Activated naive CD8-positive, alpha-beta T cell (primary cell): ENCODE measurements at regions not wholly inside any gene's neighbourhood (a gene's known extent, or its start where the extent isn't known, plus 50 kb on each side); places are given as distances from the start of the nearest gene placed in this dataset.

Experiments used
- H3K27ac Mint-ChIP-seq: one replicate; pipeline ENCODE4 v1.8.0; 2021; ENCODE audit warnings: mixed read lengths
- H3K27me3 Mint-ChIP-seq: one replicate; pipeline ENCODE4 v1.8.0; 2021; ENCODE audit warnings: mixed read lengths
- H3K36me3 Mint-ChIP-seq: one replicate; pipeline ENCODE4 v1.8.0; 2021; ENCODE audit warnings: mixed read lengths
- H3K4me1 Mint-ChIP-seq: one replicate; pipeline ENCODE4 v1.8.0; 2021; ENCODE audit warnings: low read depth, mixed read lengths
- H3K4me3 Mint-ChIP-seq: one replicate; pipeline ENCODE4 v1.8.0; 2021; ENCODE audit warnings: mild to moderate bottlenecking, mixed read lengths
- H3K9me3 Mint-ChIP-seq: one replicate; pipeline ENCODE4 v1.8.0; 2021; ENCODE audit warnings: low read depth, mixed read lengths

- no peaks in the 10 kb centered on the region for H3K36me3 Mint-ChIP-seq
- peaks cover 3% of the 10 kb centered on the region for H3K9me3 Mint-ChIP-seq
- H3K27ac Mint-ChIP-seq = no peak overlapping the region
- no peak overlapping the region for H3K4me3 Mint-ChIP-seq
- H3K4me1 Mint-ChIP-seq = no peaks in the 10 kb centered on the region
- no peaks in the 10 kb centered on the region for H3K27me3 Mint-ChIP-seq
Observed at GRCh38 chr6:114619621-114620200, 276.9 kb upstream of the HS3ST5 start.

- H3K4me1 Mint-ChIP-seq = no peaks in the 10 kb centered on the region
- no peaks in the 10 kb centered on the region for H3K27me3 Mint-ChIP-seq
- no peak overlapping the region for H3K4me3 Mint-ChIP-seq
- peaks cover 7% of the 10 kb centered on the region for H3K9me3 Mint-ChIP-seq
- H3K36me3 Mint-ChIP-seq = no peaks in the 10 kb centered on the region
- H3K27ac Mint-ChIP-seq = no peak overlapping the region
Observed at GRCh38 chr6:114611696-114612095, 268.9 kb upstream of the HS3ST5 start.

- no peak overlapping the region for H3K4me3 Mint-ChIP-seq
- peaks cover 16% of the 10 kb centered on the region for H3K9me3 Mint-ChIP-seq
- H3K27ac Mint-ChIP-seq = no peak overlapping the region
- H3K4me1 Mint-ChIP-seq = no peaks in the 10 kb centered on the region
- H3K36me3 Mint-ChIP-seq = no peaks in the 10 kb centered on the region
- H3K27me3 Mint-ChIP-seq = no peaks in the 10 kb centered on the region
Observed at GRCh38 chr6:114608091-114608490, 265.3 kb upstream of the HS3ST5 start.

GRCh38 chr6:114605656-114606055, 262.8 kb upstream of the HS3ST5 start:
- no peak overlapping the region for H3K4me3 Mint-ChIP-seq
- no peaks in the 10 kb centered on the region for H3K4me1 Mint-ChIP-seq
- no peaks in the 10 kb centered on the region for H3K36me3 Mint-ChIP-seq
- H3K9me3 Mint-ChIP-seq = peaks cover 9% of the 10 kb centered on the region
- H3K27me3 Mint-ChIP-seq = no peaks in the 10 kb centered on the region
- H3K27ac Mint-ChIP-seq = no peak overlapping the region

GRCh38 chr6:114600381-114600780, 257.6 kb upstream of the HS3ST5 start:
- no peaks in the 10 kb centered on the region for H3K36me3 Mint-ChIP-seq
- no peaks in the 10 kb centered on the region for H3K27me3 Mint-ChIP-seq
- peaks cover 5% of the 10 kb centered on the region for H3K9me3 Mint-ChIP-seq
- H3K4me3 Mint-ChIP-seq = no peak overlapping the region
- H3K27ac Mint-ChIP-seq = no peak overlapping the region
- no peaks in the 10 kb centered on the region for H3K4me1 Mint-ChIP-seq

- H3K27ac Mint-ChIP-seq = no peak overlapping the region
- no peak overlapping the region for H3K4me3 Mint-ChIP-seq
- no peaks in the 10 kb centered on the region for H3K36me3 Mint-ChIP-seq
- H3K4me1 Mint-ChIP-seq = no peaks in the 10 kb centered on the region
- no peaks in the 10 kb centered on the region for H3K9me3 Mint-ChIP-seq
- H3K27me3 Mint-ChIP-seq = no peaks in the 10 kb centered on the region
Observed at GRCh38 chr6:114595591-114595990, 252.8 kb upstream of the HS3ST5 start.

GRCh38 chr6:114595186-114595585, 252.4 kb upstream of the HS3ST5 start:
- Mint-ChIP-seq H3K4me1 (no peaks in the 10 kb centered on the region), H3K27ac (no peak overlapping the region), H3K9me3 (no peaks in the 10 kb centered on the region), H3K27me3 (no peaks in the 10 kb centered on the region), H3K36me3 (no peaks in the 10 kb centered on the region), H3K4me3 (no peak overlapping the region)

- H3K36me3 Mint-ChIP-seq = no peaks in the 10 kb centered on the region
- H3K27ac Mint-ChIP-seq = no peak overlapping the region
- H3K9me3 Mint-ChIP-seq = peaks cover 3% of the 10 kb centered on the region
- no peaks in the 10 kb centered on the region for H3K4me1 Mint-ChIP-seq
- H3K4me3 Mint-ChIP-seq = no peak overlapping the region
- no peaks in the 10 kb centered on the region for H3K27me3 Mint-ChIP-seq
Observed at GRCh38 chr6:114592506-114592905, 249.7 kb upstream of the HS3ST5 start.

- Mint-ChIP-seq H3K36me3 (no peaks in the 10 kb centered on the region), H3K9me3 (peaks cover 8% of the 10 kb centered on the region), H3K27ac (no peak overlapping the region), H3K27me3 (no peaks in the 10 kb centered on the region), H3K4me3 (no peak overlapping the region), H3K4me1 (no peaks in the 10 kb centered on the region)
Observed at GRCh38 chr6:114588726-114589125, 245.9 kb upstream of the HS3ST5 start.

GRCh38 chr6:114586298-114586697, 243.5 kb upstream of the HS3ST5 start:
- Mint-ChIP-seq H3K9me3 (peaks cover 12% of the 10 kb centered on the region), H3K27ac (no peak overlapping the region), H3K4me1 (no peaks in the 10 kb centered on the region), H3K4me3 (no peak overlapping the region), H3K36me3 (no peaks in the 10 kb centered on the region), H3K27me3 (no peaks in the 10 kb centered on the region)

- H3K27ac Mint-ChIP-seq = no peak overlapping the region
- no peaks in the 10 kb centered on the region for H3K27me3 Mint-ChIP-seq
- H3K36me3 Mint-ChIP-seq = no peaks in the 10 kb centered on the region
- no peak overlapping the region for H3K4me3 Mint-ChIP-seq
- H3K4me1 Mint-ChIP-seq = no peaks in the 10 kb centered on the region
- H3K9me3 Mint-ChIP-seq = peaks cover 15% of the 10 kb centered on the region
Observed at GRCh38 chr6:114581293-114581692, 238.5 kb upstream of the HS3ST5 start.

GRCh38 chr6:114580882-114581281, 238.1 kb upstream of the HS3ST5 start:
- H3K9me3 Mint-ChIP-seq = peaks cover 15% of the 10 kb centered on the region
- no peaks in the 10 kb centered on the region for H3K36me3 Mint-ChIP-seq
- no peaks in the 10 kb centered on the region for H3K27me3 Mint-ChIP-seq
- no peak overlapping the region for H3K27ac Mint-ChIP-seq
- no peaks in the 10 kb centered on the region for H3K4me1 Mint-ChIP-seq
- H3K4me3 Mint-ChIP-seq = no peak overlapping the region

- H3K4me3 Mint-ChIP-seq = no peak overlapping the region
- H3K4me1 Mint-ChIP-seq = no peaks in the 10 kb centered on the region
- H3K27me3 Mint-ChIP-seq = no peaks in the 10 kb centered on the region
- no peak overlapping the region for H3K27ac Mint-ChIP-seq
- peaks cover 15% of the 10 kb centered on the region for H3K9me3 Mint-ChIP-seq
- H3K36me3 Mint-ChIP-seq = no peaks in the 10 kb centered on the region
Observed at GRCh38 chr6:114579486-114579885, 236.7 kb upstream of the HS3ST5 start.

- H3K9me3 Mint-ChIP-seq = peaks cover 13% of the 10 kb centered on the region
- H3K27ac Mint-ChIP-seq = no peak overlapping the region
- no peaks in the 10 kb centered on the region for H3K36me3 Mint-ChIP-seq
- H3K27me3 Mint-ChIP-seq = no peaks in the 10 kb centered on the region
- H3K4me3 Mint-ChIP-seq = no peak overlapping the region
- H3K4me1 Mint-ChIP-seq = no peaks in the 10 kb centered on the region
Observed at GRCh38 chr6:114577109-114577508, 234.3 kb upstream of the HS3ST5 start.

- peaks cover 10% of the 10 kb centered on the region for H3K9me3 Mint-ChIP-seq
- no peaks in the 10 kb centered on the region for H3K36me3 Mint-ChIP-seq
- H3K27ac Mint-ChIP-seq = no peak overlapping the region
- H3K4me3 Mint-ChIP-seq = no peak overlapping the region
- H3K27me3 Mint-ChIP-seq = no peaks in the 10 kb centered on the region
- no peaks in the 10 kb centered on the region for H3K4me1 Mint-ChIP-seq
Observed at GRCh38 chr6:114576330-114576729, 233.5 kb upstream of the HS3ST5 start.

- Mint-ChIP-seq H3K4me3 (no peak overlapping the region), H3K27ac (no peak overlapping the region), H3K4me1 (no peaks in the 10 kb centered on the region), H3K9me3 (peaks cover 9% of the 10 kb centered on the region), H3K36me3 (no peaks in the 10 kb centered on the region), H3K27me3 (no peaks in the 10 kb centered on the region)
Observed at GRCh38 chr6:114569669-114570068, 226.8 kb upstream of the HS3ST5 start.
